GM19467 (cell line): ENCODE measurements at regions not wholly inside any gene's neighbourhood (a gene's known extent, or its start where the extent isn't known, plus 50 kb on each side); places are given as distances from the start of the nearest gene placed in this dataset.

Source experiments
- ATAC-seq: cut with Tn5 transposase; IDR thresholded peaks from one replicate; pipeline ENCODE4 v1.9.1; 2021; ENCODE audit warnings: mild to moderate bottlenecking, moderate library complexity; ENCODE audit not compliant: unreplicated experiment

DNA sequence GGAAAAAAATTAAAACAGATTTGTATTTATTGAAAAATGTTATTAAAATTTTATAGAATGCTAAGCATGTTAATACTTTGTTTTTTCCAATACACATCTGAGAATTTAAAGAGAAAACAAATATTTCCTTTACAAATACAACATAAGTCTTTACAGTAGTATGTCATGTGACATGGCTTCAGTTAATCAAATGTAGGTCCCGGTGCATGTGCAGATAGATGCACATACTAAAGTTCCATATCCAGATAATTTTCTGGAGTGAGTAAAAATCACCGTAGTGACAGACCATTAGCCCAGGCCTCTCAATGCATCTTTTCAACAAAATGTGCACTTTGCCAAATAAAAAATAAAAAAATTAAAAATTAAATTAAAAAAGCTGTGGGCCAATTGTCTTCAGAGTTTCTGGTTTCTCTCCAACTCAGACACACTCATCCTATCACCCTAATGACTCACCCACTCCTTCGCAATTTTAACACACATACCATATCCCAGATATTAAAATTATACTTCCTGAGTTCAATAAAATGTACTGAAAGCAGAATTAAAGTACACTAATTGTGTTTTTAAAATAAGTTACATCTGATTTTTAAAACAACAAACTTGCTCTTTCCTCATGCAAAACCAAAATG is 508.1 kb downstream of the NR2F1-AS1 start:
- no peak for ATAC-seq

GRCh38 chr5:93071710-93072109 is 509.3 kb downstream of the NR2F1-AS1 start:
- ATAC-seq: no peak

DNA sequence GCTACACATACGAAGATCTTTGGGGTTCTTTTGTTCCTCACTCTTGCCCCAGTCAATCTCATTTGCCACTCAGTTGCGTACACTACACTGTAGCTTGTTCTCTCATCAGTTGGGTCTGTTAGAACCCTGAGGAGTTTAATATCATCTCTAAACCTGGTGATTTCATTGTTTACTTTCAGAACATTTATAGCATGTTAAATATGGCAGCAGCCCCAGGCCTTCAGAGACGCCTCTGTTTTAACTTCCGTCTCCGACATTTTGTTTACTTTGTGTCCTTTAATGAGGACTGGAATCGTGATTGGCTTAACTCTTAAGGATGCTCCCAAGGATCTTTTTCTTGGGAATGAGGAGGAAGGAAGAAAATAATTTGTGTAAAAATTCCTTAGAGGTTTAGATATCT is 510.1 kb downstream of the NR2F1-AS1 start:
- no peak for ATAC-seq

GRCh38 chr5:93069276-93069675 is 511.7 kb downstream of the NR2F1-AS1 start:
- no peak for ATAC-seq

GRCh38 chr5:93062548-93062947 is 518.5 kb downstream of the NR2F1-AS1 start:
- no peak for ATAC-seq

DNA sequence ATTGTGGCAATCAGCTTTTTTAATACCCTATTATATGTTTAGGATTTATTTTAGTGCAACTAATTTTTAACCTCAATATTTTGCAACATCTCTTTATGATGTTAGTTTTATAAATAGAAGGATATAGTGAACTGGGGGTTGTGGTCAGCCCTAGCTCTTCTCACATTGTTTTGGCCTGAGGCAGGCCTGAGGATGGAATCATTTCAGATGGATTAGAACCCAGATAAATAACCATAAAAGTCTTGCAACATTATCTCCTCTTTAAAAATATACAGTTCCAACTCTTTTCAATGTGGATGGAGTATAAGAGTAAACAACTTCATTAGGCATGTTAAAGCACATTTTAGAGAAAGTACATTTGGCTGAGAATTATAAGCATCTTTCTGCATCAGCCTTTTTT is 522.7 kb downstream of the NR2F1-AS1 start:
- no peak for ATAC-seq

DNA sequence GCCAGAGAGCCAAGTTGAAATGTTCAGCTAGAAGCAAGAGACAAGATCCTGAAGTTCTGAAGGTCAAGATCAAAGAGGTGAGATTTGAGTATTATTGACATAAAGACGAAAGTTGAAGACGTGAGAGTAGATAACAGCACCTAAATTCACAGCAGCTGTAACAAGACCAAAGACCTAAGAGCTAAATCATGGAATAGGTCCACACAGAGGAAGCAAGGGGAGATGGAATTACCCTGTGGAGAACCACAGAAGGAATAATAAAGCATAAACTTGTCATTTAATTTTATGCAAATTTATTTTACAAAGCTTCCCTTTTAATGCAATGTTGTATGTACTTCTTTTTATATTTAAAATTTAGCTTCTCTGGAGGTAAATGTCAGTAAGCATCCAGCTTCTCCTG is 523.7 kb downstream of the NR2F1-AS1 start:
- no peak for ATAC-seq

GRCh38 chr5:93055971-93056370 is 525.0 kb downstream of the NR2F1-AS1 start:
- ATAC-seq: no peak

DNA sequence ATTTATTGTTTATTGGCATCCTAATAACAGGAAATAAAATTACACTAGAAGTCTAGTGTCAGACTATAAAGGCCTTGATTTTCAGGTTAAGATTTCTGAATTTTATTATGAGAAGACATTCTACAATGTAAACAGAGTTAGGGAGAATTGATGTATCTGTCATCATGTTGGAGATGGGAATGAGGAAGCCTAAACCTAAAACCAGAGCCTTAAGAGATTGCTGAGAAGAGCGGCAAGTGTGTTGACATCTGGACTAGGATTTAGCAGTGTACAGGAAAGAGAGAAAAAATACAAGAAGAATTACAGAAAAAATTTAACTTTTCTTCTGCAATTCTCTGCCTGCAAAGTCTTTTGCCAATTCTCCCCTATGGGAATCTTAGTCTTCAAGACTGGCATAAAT is 525.5 kb downstream of the NR2F1-AS1 start:
- ATAC-seq: no peak

DNA sequence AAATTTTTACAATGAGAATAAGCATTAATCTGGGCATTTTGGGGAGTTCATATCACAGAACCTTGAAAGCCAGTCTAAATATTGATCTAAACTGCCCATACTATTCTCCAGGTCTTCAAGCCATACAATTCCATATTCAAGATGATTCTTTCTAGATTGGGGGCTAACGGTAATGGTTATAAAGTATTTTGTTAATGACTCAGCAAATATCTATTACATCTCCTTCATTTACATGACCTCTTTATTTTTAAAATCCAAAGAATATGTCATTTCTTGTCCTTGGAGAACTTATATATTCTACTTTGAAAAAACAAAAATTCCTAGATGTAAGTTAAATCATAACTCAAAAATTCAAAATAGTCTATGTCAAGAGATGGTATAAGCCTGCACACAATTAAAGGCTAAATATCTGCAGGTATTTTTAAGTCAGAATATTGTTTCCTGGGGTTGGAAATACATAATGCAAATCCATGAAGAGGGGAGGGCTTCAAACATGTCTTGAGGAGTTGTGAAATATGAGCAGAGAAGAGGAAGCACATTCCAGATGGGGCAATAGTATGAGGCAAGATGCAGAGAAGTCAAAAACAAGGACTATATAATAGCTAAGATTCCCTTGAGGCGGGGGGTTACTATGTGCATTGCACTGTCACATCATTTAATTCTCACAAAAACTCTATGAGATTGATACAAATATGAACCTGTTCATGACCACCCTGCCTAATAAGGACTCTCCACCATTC is 526.4 kb downstream of the NR2F1-AS1 start:
- no peak for ATAC-seq

DNA sequence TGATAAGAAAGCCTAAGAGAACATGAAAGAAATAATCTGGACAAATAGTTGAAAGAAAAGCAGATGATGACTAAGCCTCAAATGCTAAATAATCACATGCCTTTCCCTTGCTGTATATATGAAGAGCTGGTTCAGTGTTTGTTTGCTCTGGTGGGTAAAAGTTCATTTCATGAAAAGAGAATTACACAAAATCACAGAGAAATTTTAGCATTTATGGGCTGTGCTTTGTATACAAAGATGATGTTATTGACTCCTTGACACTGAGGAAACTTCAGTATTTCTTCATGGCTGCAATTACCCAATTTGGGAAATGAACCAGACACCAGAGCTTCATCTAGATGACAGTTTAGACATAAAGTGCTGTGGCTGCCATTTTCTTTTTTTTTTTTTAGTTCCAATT is 527.2 kb downstream of the NR2F1-AS1 start:
- ATAC-seq: no peak

DNA sequence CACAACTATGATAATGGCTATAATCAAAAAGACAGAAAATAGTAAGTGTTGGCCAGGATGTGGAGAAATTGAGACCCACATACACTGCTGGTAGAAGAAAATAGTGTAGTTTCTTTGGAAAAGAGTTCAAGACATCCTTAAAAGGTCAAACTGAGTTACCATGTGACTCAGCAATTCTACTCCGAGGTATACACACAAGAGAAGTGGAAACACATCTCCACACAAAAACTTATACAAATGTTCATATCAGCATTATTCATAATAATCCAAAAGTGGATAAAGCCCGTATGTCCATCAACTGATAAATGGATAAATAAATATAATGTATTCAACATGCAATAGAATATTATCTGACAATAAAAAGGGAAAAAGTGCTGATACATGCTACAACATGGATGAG is 532.2 kb downstream of the NR2F1-AS1 start:
- ATAC-seq: no peak

- no peak for ATAC-seq
Observed at GRCh38 chr5:93044859-93045666, 536.0 kb downstream of the NR2F1-AS1 start.

DNA sequence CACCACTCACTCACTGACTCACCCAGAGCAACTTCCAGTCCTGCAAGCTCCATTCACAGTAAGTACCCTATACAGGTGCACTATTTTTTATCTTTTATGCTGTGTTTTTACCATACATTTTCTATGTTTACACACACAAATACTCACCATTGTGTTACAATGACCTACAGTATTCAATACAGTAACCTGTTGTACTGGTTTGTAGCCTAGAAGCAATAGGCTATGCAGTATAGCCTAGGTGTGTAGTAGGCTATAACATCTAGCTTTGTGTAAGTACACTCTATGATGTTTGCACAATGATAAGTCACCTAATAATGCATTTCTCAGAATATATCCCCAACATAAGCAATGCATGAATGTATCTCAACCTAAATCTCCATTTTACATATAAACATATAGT is 541.1 kb downstream of the NR2F1-AS1 start:
- ATAC-seq: no peak

- ATAC-seq: no peak
Observed at GRCh38 chr5:93034621-93035590, 546.1 kb downstream of the NR2F1-AS1 start.

- no peak for ATAC-seq
Observed at GRCh38 chr5:93022796-93023447, 558.1 kb downstream of the NR2F1-AS1 start.

DNA sequence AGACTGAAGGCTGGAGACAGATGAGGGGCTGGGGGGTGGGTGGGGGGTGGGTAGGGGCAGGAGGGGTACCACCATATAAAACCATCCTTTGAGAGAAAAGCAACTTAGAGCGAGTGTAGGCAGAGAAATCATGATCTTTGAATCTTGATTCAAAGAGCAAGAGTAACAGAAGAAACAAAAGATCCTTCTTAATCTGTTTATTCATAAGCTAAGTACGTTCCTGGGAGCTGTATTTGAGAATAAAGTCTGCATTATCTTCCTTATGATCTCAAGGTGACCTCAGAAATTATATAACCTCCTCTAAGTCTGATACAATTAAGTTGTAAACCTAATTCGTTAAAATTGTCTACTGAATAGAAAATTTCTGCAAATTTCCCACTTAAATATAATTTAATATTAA is 558.8 kb downstream of the NR2F1-AS1 start:
- no peak for ATAC-seq

DNA sequence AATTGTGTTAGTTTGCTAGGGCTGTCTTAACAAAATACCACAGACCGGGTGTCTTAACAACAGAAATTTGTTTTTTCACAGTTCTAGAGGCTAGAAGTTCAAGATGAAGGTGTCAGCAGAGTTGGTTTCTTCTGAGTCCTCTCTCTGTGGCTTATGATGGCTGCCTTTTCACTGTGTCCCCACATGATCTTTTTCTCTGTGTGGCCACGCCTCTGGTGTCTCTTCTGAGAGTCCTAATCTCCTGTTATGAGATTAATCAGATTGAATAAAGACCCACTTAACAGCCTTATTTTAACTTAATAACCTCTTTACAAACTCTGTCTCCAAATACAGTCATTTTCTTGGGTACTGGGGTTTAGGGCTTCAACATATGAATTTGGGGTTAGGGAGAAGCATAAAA is 561.1 kb downstream of the NR2F1-AS1 start:
- ATAC-seq: no peak

- ATAC-seq: no peak
Observed at GRCh38 chr5:93018461-93018860, 562.6 kb downstream of the NR2F1-AS1 start.

- ATAC-seq: no peak
Observed at GRCh38 chr5:93017849-93018248, 563.2 kb downstream of the NR2F1-AS1 start.
